GM12878 (cell line): ENCODE measurements at regions not wholly inside any gene's neighbourhood (a gene's known extent, or its start where the extent isn't known, plus 50 kb on each side); places are given as distances from the start of the nearest gene placed in this dataset.

ENCODE experiments used
- ATAC-seq: fragments of 200-7000 bp; cut with Tn5 transposase; 3 replicates; pipeline ENCODE4 v1.9.1; 2020; ENCODE audit warnings: mild to moderate bottlenecking, moderate library complexity
- BruUV-seq: library from RNA; stranded (reverse); fragments of 400-500 nt; replicated peaks from 2 replicates; lab custom pipeline; 2021; lab: Mats Ljungman, UMichigan
- CTCF ChIA-PET: fragments of 300-600 bp; sonication (Branson Sonifier 250); formaldehyde crosslinking; extraction: SDS; loops from one replicate; lab custom pipeline; 2021; ENCODE audit warnings: inconsistent platforms; lab: Yijun Ruan, JAX
- POLR2A ChIA-PET: fragments of 350-600 bp; formaldehyde crosslinking; extraction: SDS; loops from one replicate; lab custom pipeline; 2021; ENCODE audit warnings: inconsistent platforms; lab: Charles Lee
- RAD21 ChIA-PET: fragments of 300-600 bp; sonication (Branson Sonifier 250); formaldehyde crosslinking; loops from one replicate; lab custom pipeline; 2023; ENCODE audit warnings: antibody characterized with exemption; ENCODE audit not compliant: unreplicated experiment; lab: Charles Lee
- SMC1A ChIA-PET: fragments of 300-600 bp; sonication (Branson Sonifier 250); formaldehyde crosslinking; loops from one replicate; lab custom pipeline; 2023; ENCODE audit not compliant: unreplicated experiment, uncharacterized antibody; lab: Charles Lee
- DNase-seq: peaks from one replicate; pipeline ENCODE4 v3.0.0-alpha.2; 2011; ENCODE audit warnings: low read depth, low spot score
- FAIRE-seq: peaks from 3 replicates; lab custom pipeline; 2011; peaks lifted over from hg19 to GRCh38; lab: Jason Lieb, UNC
- H2AFZ ChIP-seq: 2 replicates; pipeline ENCODE4 v1.6.0; 2011; ENCODE audit warnings: low read depth, low read length, control low read depth; ENCODE audit not compliant: control insufficient read depth
- H3K27ac ChIP-seq: 2 replicates; pipeline ENCODE4 v1.5.1; 2011; ENCODE audit warnings: control low read depth; ENCODE audit not compliant: control insufficient read depth, insufficient read depth
- H3K27me3 ChIP-seq, 2 experiments: replicated peaks in 1 of 2; 2 replicates each; pipeline versions ENCODE4 v1.6.0 to v1.6.1; 2011; ENCODE audit warnings: low read length in 1 of 2; ENCODE audit not compliant: control insufficient read depth in 2 of 2, insufficient read depth in 2 of 2
- H3K36me3 ChIP-seq, 2 experiments: 2 replicates each; pipeline ENCODE4 v1.5.1; 2011; ENCODE audit warnings: low read length in 1 of 2; ENCODE audit not compliant: control insufficient read depth in 2 of 2, insufficient read depth in 2 of 2
- H3K4me1 ChIP-seq: 2 replicates; pipeline ENCODE4 v1.6.1; 2011; ENCODE audit warnings: mild to moderate bottlenecking, low read length, moderate library complexity, mixed read lengths; ENCODE audit not compliant: control insufficient read depth, insufficient read depth
- H3K4me2 ChIP-seq: 2 replicates; pipeline ENCODE4 v1.6.0; 2011; ENCODE audit warnings: control low read depth; ENCODE audit not compliant: control insufficient read depth, insufficient read depth
- H3K4me3 ChIP-seq: fragments of 200-600 bp; sonication (generic); 2 replicates; pipeline ENCODE4 v1.5.1; 2016
- H3K79me2 ChIP-seq: 2 replicates; pipeline ENCODE4 v1.6.0; 2011; ENCODE audit warnings: low read length; ENCODE audit not compliant: control insufficient read depth, insufficient read depth
- H3K9ac ChIP-seq: 2 replicates; pipeline ENCODE4 v1.8.0; 2011; ENCODE audit warnings: low read length, control low read depth, mixed read lengths; ENCODE audit not compliant: control insufficient read depth, insufficient read depth
- H3K9me3 ChIP-seq: replicated peaks from 3 replicates; pipeline ENCODE4 v1.5.1; 2011; ENCODE audit warnings: mild to moderate bottlenecking, low read length; ENCODE audit not compliant: control insufficient read depth, insufficient read depth
- H4K20me1 ChIP-seq: 2 replicates; pipeline ENCODE4 v1.6.0; 2011; ENCODE audit not compliant: control insufficient read depth, insufficient read depth
- ATF3 ChIP-seq: IDR thresholded peaks from 2 replicates; pipeline ENCODE4 v1.6.1; 2011; ENCODE audit warnings: low read depth, mild to moderate bottlenecking, low read length, moderate library complexity, borderline replicate concordance; ENCODE audit errors: extremely low read depth
- DPF2 ChIP-seq: fragments of 450-650 bp; IDR thresholded peaks from 2 replicates; pipeline ENCODE4 v1.6.1; 2017; ENCODE audit warnings: mild to moderate bottlenecking
- HDGF ChIP-seq: fragments of 450-650 bp; IDR thresholded peaks from 2 replicates; pipeline ENCODE4 v1.6.1; 2016; ENCODE audit warnings: antibody characterized with exemption
- IKZF1 ChIP-seq: fragments of 450-650 bp; conservative IDR thresholded peaks from 2 replicates; pipeline ENCODE4 v1.6.1; 2017; ENCODE audit warnings: antibody characterized with exemption, mild to moderate bottlenecking
- JUND ChIP-seq: IDR thresholded peaks from 2 replicates; pipeline ENCODE4 v1.6.1; 2012; ENCODE audit warnings: low read depth, mild to moderate bottlenecking, low read length, improper control_type of control experiment, moderate library complexity
- KLF5 ChIP-seq: fragments of 450-650 bp; IDR thresholded peaks from 2 replicates; pipeline ENCODE4 v1.6.1; 2014; ENCODE audit warnings: mild to moderate bottlenecking; ENCODE audit not compliant: partially characterized antibody
- MEF2A ChIP-seq: IDR thresholded peaks from 2 replicates; pipeline ENCODE4 v1.6.1; 2011; ENCODE audit warnings: low read depth, mild to moderate bottlenecking, low read length, moderate library complexity; ENCODE audit not compliant: insufficient read depth
- NFIC ChIP-seq: IDR thresholded peaks from 2 replicates; pipeline ENCODE4 v1.6.1; 2012; ENCODE audit warnings: low read depth, mild to moderate bottlenecking, inconsistent platforms, low read length, moderate library complexity
- POLR2AphosphoS2 ChIP-seq: IDR thresholded peaks from 2 replicates; pipeline ENCODE4 v1.6.1; 2011; ENCODE audit warnings: low read depth, mild to moderate bottlenecking, low read length, improper control_type of control experiment, moderate library complexity
- RAD21 ChIP-seq: IDR thresholded peaks from 2 replicates; pipeline ENCODE4 v1.6.1; 2011; ENCODE audit warnings: mild to moderate bottlenecking, low read depth, low read length, moderate library complexity; ENCODE audit not compliant: insufficient read depth
- SIN3A ChIP-seq: IDR thresholded peaks from 2 replicates; pipeline ENCODE4 v1.6.1; 2012; ENCODE audit warnings: low read depth, low read length, improper control_type of control experiment
- SREBF1 ChIP-seq: IDR thresholded peaks from 2 replicates; pipeline ENCODE4 v1.6.1; 2012; ENCODE audit warnings: mild to moderate bottlenecking, low read length
- TBL1XR1 ChIP-seq: IDR thresholded peaks from 2 replicates; pipeline ENCODE4 v1.6.1; 2012; ENCODE audit warnings: low read depth, low read length, improper control_type of control experiment
- TCF3 ChIP-seq: IDR thresholded peaks from 2 replicates; pipeline ENCODE4 v1.6.1; 2012; ENCODE audit warnings: low read depth, mild to moderate bottlenecking, low read length, borderline replicate concordance; ENCODE audit not compliant: insufficient read depth
- YBX1 ChIP-seq: fragments of 450-650 bp; IDR thresholded peaks from 2 replicates; pipeline ENCODE4 v1.6.1; 2016; ENCODE audit warnings: antibody characterized with exemption
- ZNF622 ChIP-seq: fragments of 450-650 bp; IDR thresholded peaks from 2 replicates; pipeline ENCODE4 v1.6.1; 2017; ENCODE audit warnings: mild to moderate bottlenecking, inconsistent platforms
- WGBS: methylation state at CpG from one replicate; pipeline ENCODE4 v1.1.6; 2016; ENCODE audit warnings: low lambda C conversion rate; ENCODE audit not compliant: insufficient replicate concordance, insufficient coverage; ENCODE audit errors: missing lambda C conversion rate; 5-methylcytosine and 5-hydroxymethylcytosine counted together
- in situ Hi-C: fragments of 300-500 bp; cut with MboI; formaldehyde crosslinking; loops from 9 replicates; pipeline ENCODE4 v1.14.3; 2018; ENCODE audit warnings: mixed read lengths
- intact Hi-C: fragments of 100-400 bp; cut with micrococcal nuclease; formaldehyde crosslinking; loops from one replicate; pipeline ENCODE4 v1.14.2; 2022; ENCODE audit not compliant: unreplicated experiment
- TF ChIP-seq, protein P1 (sequence below): IDR thresholded peaks from 2 replicates; pipeline ENCODE4 v1.6.1; 2012; ENCODE audit warnings: low read depth, low read length, improper control_type of control experiment
- TF ChIP-seq, protein P2 (sequence below): IDR thresholded peaks from 2 replicates; pipeline ENCODE4 v1.6.1; 2012; ENCODE audit warnings: low read depth, low read length, improper control_type of control experiment
- TF ChIP-seq, protein P3 (sequence below): fragments of 450-650 bp; formaldehyde crosslinking; IDR thresholded peaks from 2 replicates; pipeline ENCODE4 v1.4.0; 2020; ENCODE audit warnings: mild to moderate bottlenecking, moderate library complexity

DNA sequence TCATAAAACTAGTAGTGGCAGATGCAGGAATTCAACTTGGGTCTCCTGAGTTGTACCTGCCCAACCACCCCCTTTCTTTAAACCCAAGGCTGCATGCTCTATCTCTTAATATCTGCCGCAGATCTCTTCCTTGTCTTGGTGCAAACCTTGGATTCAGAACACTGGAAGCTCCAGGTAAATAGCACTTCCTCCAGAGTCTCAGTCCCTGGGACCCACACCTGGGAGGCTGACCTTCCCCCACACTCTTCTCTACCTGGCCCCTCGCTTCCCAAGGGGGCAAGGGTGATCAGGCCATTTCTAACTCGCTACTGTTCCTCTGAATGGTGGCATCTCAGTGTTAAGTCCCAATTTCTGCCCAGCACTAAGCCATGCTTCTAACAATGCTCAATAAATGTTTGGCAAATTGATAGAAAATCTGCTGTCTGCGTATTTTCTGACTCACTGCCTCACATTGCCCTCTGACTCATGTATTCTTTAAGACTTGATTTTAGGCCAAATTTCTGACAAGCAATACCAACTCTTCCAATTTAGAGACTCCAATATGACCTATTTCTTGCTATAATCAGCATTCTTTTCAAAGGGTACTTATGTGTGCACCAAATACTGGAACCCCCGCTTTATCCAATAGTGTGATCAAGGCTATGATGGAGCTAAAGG, 68.0 kb upstream of the PPP1R3C start (continued):
- TF ChIP-seq, protein P1, sequence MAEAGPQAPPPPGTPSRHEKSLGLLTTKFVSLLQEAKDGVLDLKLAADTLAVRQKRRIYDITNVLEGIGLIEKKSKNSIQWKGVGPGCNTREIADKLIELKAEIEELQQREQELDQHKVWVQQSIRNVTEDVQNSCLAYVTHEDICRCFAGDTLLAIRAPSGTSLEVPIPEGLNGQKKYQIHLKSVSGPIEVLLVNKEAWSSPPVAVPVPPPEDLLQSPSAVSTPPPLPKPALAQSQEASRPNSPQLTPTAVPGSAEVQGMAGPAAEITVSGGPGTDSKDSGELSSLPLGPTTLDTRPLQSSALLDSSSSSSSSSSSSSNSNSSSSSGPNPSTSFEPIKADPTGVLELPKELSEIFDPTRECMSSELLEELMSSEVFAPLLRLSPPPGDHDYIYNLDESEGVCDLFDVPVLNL, result no peak
- TF ChIP-seq JUND (no peak), IKZF1 (no peak), MEF2A (no peak)

GRCh38 chr10:91700273-91700672, 67.4 kb upstream of the PPP1R3C start:
- no peaks in the 10 kb centered on the region for H3K9me3 ChIP-seq
- H3K4me2 ChIP-seq, result no peak overlapping the region
- no TSS peak for BruUV-seq
- ChIA-PET CTCF (no interaction called here), SMC1A (interaction anchor here (1.0 kb wide), 1 partner anchor 12 kb away, joined by 3 read pairs; no protein-coding TSS in a partner anchor), RAD21 (no interaction called here), POLR2A (no interaction called here)
- in situ Hi-C loops, result no loop called here
- DNase-seq, result no peak
- no peak for FAIRE-seq
- no peak overlapping the region for H3K9ac ChIP-seq
- no peak overlapping the region for H3K4me3 ChIP-seq
- no peak for ATAC-seq
- H2AFZ ChIP-seq, result no peak overlapping the region
- H3K27ac ChIP-seq, result no peak overlapping the region
- no peaks in the 10 kb centered on the region for H3K79me2 ChIP-seq
- H3K4me1 ChIP-seq, result no peaks in the 10 kb centered on the region
- no peaks in the 10 kb centered on the region for H3K36me3 ChIP-seq
- H4K20me1 ChIP-seq, result no peaks in the 10 kb centered on the region
- intact Hi-C loops, result no loop called here
- 9% methylated on average over 5 of the region's 5 CpGs for WGBS
- H3K27me3 ChIP-seq, result no peaks in the 10 kb centered on the region; a peak in 2 of 4 replicates
- no peak for TF ChIP-seq YBX1
- no peak for TF ChIP-seq KLF5
- TF ChIP-seq, protein P2, sequence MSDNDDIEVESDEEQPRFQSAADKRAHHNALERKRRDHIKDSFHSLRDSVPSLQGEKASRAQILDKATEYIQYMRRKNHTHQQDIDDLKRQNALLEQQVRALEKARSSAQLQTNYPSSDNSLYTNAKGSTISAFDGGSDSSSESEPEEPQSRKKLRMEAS, result no peak
- no peak for TF ChIP-seq NFIC
- TF ChIP-seq ATF3, result no peak
- no peak for TF ChIP-seq SIN3A
- TF ChIP-seq TBL1XR1, result no peak
- no peak for TF ChIP-seq TCF3
- TF ChIP-seq RAD21, result no peak
- no peak for TF ChIP-seq POLR2AphosphoS2
- TF ChIP-seq, protein P3, sequence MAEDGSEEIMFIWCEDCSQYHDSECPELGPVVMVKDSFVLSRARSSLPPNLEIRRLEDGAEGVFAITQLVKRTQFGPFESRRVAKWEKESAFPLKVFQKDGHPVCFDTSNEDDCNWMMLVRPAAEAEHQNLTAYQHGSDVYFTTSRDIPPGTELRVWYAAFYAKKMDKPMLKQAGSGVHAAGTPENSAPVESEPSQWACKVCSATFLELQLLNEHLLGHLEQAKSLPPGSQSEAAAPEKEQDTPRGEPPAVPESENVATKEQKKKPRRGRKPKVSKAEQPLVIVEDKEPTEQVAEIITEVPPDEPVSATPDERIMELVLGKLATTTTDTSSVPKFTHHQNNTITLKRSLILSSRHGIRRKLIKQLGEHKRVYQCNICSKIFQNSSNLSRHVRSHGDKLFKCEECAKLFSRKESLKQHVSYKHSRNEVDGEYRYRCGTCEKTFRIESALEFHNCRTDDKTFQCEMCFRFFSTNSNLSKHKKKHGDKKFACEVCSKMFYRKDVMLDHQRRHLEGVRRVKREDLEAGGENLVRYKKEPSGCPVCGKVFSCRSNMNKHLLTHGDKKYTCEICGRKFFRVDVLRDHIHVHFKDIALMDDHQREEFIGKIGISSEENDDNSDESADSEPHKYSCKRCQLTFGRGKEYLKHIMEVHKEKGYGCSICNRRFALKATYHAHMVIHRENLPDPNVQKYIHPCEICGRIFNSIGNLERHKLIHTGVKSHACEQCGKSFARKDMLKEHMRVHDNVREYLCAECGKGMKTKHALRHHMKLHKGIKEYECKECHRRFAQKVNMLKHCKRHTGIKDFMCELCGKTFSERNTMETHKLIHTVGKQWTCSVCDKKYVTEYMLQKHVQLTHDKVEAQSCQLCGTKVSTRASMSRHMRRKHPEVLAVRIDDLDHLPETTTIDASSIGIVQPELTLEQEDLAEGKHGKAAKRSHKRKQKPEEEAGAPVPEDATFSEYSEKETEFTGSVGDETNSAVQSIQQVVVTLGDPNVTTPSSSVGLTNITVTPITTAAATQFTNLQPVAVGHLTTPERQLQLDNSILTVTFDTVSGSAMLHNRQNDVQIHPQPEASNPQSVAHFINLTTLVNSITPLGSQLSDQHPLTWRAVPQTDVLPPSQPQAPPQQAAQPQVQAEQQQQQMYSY (CRISPR knock-in tag), result no peak
- no peak for TF ChIP-seq SREBF1
- TF ChIP-seq HDGF, result no peak
- no peak for TF ChIP-seq ZNF622
- TF ChIP-seq DPF2, result no peak
